ENCODE measurements at regions not wholly inside any gene's neighbourhood (a gene's known extent, or its start where the extent isn't known, plus 50 kb on each side); places are given as distances from the start of the nearest gene placed in this dataset.

GRCh38 chr16:52832771-52833170, 219.9 kb downstream of the CHD9NB start:
- TF ChIP-seq CTCF (IDR thresholded peaks at IDR 0.05) (no peak), POLR2A (IDR thresholded peaks at IDR 0.05) (no peak)
